ENCODE measurements at regions not wholly inside any gene's neighbourhood (a gene's known extent, or its start where the extent isn't known, plus 50 kb on each side); places are given as distances from the start of the nearest gene placed in this dataset.

- TF ChIP-seq CTCF (conservative IDR thresholded peaks at IDR 0.05): no peak
- no peak for TF ChIP-seq EZH2 (IDR thresholded peaks at IDR 0.05; ENCODE audit: low read depth)
Observed at GRCh38 chr2:128491692-128492244, 173.1 kb upstream of the HS6ST1 start.
